GM18873 (cell line): ENCODE measurements at regions not wholly inside any gene's neighbourhood (a gene's known extent, or its start where the extent isn't known, plus 50 kb on each side); places are given as distances from the start of the nearest gene placed in this dataset.
"Not testable (repeated sequence)": the region's sequence is repeated elsewhere in the genome, so short reads cannot be mapped to it uniquely, and the experiment has no call there.

ENCODE experiments used
- ATAC-seq: cut with Tn5 transposase; IDR thresholded peaks from one replicate; pipeline ENCODE4 v1.9.1; 2021; ENCODE audit warnings: mild to moderate bottlenecking, moderate library complexity, moderate number of reproducible peaks; ENCODE audit not compliant: unreplicated experiment, low FRiP score

DNA sequence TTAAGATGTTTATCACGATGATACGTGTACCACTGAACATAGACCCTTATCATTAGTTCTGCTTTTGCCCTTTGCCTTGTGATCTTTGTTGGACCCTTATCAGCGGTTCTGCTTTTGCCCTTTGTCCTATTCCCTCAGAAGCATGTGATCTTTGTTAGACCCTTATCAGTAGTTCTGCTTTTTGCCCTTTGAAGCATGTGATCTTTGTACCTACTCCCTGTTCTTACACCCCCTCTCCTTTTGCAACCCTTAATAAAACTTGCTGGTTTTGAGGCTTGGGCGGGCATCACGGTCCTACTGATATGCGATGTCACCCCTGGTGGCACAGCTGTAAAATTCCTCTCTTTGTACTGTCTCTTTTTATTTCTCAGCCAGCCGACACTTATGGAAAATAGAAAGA is 117.0 kb downstream of the SDHAF3 start:
- ATAC-seq = not testable (repeated sequence)

DNA sequence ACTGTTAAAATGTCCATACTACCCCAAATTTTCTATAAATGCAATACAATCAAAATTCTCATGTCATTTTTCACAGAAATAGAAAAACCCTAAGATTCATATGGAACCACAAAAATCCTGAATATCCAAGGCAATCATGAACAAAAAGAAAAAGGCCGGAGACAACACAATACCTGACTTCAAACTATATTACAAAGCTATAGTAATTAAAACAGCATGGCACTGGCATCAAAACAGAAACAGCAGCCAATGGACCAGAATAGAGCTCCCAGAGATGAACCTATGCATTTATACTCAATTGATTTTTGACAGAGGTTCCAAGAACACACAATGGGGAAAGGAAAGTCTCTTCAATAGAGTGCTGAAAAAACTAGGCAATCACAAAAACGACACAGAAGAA is 128.8 kb downstream of the SDHAF3 start:
- no peak for ATAC-seq

DNA sequence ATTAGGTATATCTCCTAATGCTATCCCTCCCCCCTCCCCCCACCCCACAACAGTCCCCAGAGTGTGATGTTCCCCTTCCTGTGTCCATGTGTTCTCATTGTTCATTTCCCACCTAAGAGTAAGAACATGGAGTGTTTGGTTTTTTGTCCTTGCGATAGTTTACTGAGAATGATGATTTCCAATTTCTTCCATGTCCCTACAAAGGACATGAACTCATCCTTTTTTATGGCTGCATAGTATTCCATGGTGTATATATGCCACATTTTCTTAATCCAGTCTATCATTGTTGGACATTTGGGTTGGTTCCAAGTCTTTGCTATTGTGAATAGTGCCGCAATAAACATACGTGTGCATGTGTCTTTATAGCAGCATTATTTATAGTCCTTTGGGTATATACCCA is 140.7 kb downstream of the SDHAF3 start:
- ATAC-seq = not testable (repeated sequence)

DNA sequence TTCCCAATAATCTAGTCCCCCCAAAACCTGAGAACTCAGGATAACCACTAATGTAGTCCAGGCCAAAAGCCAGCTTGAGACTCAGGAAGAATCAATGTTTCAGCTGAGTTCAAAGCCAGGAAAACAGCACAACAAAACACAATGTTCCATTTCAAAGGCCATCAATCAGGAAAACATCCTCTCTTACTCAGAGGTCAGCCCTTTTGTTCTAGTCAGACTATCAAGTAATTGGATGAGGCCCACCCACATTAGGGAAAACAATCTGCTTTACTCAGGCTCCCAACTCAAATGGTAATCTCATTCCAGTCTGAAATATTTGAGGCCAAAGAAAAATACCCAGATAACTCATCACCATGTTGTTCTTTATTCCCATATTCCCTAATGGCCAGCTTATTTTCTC is 152.2 kb downstream of the SDHAF3 start:
- no peak for ATAC-seq

DNA sequence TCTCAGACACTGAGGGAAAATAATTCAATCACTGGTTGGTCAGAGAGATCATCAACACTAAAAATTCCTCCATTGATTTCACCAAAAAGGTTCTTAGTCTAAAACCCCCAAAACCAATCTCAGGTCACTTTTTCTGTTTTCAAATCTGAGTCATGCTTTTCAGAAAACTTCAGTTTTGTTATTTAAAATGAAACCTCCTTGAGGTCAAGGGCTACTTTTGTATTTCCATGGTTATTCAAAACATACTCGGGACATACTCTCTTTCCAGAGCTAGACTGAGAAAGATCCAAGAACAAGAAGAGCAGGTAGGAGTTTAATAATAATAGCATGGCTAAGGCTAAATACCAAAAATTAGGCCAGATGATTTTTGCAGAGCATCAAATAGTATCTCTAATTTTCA is 152.8 kb downstream of the SDHAF3 start:
- ATAC-seq = no peak

DNA sequence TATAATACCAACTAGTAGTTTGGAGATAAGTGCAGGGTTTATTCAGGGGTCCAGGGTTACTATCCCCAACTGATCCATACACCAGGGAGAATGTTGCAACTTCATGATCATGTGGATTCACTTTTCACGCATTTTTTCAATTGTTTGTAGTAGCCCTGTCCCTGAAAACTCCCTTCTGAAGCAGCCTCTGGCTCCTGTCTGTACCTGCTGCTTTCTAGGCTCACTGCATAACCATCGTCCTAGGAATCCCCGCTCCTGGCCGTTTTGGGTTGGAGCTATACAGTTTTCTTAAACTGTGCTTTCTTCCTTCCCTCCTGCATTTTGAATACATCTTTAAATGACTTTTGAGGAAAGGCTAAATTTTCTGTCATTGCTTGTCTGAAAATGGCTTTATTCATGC is 154.1 kb downstream of the SDHAF3 start:
- ATAC-seq = no peak

DNA sequence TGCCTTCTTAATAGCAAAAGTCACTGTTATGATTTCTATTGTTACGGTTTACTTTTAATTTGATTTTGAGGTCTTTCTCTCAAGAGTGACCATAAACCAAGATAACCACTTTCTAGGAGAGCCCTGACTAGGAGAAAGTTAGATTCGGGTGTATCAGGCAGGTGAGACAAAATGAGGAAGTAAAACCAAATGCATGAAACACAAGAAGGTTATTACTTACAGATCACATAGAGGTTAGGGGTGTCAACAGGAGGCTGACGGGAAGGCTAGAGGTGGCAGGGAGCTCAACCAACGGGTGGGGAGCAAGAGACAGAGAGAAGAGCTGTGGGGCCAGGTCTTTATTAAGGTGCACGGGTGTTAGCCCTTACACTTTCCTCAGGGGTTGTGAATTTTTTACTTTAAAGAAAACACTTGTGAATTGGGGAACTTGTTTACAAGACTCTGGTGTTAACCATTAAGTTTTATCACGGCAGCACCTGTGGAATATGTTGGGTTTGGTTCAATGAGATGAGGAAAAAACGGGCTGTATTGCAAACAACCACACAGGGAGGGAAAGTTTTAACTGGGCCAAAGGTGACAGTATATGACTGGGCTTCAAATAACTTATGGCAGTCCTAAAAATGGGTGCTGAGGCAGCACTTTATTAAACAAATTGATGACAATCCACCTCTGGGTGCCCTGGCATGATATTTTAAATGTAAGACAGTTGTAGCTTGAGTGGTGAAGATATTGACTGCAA is 154.9 kb downstream of the SDHAF3 start:
- no peak for ATAC-seq

DNA sequence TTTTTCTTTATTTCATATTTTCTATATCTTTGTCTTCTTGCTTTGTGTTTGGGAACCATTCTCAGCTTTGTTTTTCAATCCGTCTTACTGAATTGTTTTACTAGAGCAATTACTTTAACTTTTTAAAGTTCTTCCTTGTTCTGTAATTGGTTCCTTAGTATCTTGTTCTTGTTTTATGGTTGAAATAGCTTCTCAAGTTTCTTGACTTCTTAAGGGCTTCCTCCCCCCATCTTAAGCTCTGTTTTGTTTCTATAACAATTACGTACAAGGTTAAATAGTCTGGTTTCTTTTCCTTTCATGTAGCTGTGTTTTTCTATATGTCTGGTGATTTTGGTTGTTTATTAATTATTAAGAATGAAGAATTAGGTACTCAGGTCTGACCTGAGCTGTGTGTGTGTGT is 158.0 kb downstream of the SDHAF3 start:
- ATAC-seq = no peak

DNA sequence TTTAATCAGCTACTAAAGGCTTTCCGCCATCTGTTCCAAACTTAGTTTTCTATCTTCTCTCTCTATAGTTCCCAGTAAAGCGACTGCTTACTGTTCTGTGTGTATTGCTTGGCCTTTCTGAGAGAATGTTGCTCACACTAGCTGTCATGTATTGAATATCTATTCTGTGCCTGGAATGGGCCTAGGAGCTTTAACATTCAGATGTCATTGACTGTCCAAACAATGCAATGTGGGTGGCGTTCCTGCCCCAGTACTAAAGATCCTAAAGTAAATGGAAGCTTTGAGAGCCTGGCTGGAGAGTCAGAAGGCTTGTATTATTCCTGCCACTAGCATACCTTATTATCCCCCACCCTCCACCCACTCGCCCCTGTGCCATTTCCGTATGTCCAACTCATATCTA is 163.5 kb downstream of the SDHAF3 start:
- ATAC-seq = no peak

DNA sequence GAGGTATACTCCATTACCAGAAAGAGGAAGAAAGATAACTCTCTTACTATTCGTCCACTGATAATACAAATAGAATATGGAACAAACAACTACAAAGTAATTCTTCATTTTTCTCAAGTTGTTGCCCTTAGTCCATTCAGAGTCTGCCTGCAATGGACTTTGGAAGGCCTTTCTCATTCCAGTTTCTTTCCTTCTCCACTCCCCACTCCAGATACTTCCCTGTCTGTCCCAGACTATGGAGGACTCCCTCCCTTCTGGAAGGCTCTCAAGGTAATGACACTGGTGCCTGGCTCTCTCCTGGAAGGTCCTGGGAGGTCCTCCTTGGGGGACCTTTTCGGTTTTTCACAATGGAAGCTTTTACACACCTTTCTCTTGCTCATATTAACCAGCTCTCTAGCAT is 167.8 kb downstream of the SDHAF3 start:
- no peak for ATAC-seq

DNA sequence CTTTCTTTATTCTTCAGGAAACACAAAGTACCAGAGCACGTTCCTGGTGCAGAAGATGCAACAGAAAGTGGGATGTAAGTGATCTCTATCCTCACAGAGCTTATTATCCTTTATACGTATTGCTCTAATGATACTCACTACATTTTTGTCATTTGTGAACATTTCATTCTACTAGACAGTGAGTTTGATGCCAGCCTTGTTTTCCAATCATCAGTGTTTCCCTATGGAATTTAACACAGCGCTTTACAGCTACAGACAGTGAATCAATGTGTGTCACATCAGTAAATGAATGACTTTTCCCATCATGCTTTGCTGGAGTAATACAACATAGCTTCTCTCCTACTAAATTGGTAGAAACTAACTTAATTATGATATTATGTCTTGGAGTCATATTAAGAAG is 175.5 kb downstream of the SDHAF3 start:
- ATAC-seq = no peak

DNA sequence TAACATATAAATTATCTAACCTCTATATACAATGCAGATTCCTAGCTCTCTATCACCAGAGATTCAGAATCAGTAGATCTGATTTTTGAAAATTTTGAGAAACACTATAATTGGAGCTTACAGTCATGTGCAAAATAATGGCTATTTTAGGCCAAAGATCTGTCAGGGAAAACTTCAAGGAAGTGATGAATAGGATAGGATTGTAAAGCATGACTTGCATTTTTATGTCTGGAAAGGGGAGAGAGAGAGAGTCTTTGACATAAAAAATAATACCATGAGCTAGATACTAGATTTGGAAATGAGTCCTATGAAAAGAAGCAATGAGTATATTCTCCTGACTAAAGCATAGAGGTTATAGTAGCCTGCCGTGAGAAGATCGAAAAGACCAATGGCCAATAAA is 181.1 kb downstream of the SDHAF3 start:
- no peak for ATAC-seq

DNA sequence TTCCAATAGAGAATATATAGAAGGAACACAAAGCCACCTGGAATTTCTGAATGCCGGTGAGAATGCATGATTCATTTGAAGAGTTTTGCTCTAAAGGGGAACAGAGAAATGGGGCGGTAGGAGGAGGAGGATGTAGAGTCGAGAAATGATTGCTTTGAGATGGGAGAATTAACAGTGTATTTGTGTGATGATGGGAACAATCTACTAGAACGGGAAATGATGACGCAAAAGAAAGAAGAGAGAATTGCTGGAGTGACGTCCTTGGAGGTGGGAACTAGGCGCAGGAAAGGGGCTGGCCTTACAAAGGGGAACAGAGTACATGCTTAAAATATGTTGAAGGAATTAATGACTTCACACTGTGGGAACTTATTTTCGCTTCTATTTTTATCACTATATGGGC is 188.1 kb downstream of the SDHAF3 start:
- ATAC-seq = no peak

DNA sequence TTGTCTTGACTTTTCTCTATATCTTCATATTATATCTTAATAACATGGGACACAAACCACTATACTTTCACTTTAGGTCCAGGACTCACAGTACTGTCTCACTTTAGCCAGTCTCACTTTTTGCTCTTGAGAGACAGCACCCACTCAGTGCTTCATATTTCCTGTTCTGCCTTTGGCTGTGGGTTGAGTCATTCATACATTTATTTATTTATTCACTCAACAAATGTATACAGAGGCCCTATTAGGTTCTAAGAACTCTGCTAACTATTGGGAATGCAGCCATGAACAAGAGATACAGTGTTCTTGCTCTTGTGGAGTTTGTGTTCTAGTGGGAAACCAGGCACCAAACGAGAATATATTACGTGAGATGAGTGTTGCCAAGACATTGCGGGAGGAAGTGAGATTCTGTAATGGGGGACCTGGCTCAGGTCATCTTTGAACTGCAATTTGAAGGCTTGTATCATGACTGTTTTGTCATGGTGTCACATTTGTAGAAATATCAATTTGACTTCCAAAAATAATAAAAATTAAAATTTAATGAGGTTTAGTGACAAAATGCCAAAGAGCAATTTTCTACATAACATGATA is 190.1 kb downstream of the SDHAF3 start:
- no peak for ATAC-seq

DNA sequence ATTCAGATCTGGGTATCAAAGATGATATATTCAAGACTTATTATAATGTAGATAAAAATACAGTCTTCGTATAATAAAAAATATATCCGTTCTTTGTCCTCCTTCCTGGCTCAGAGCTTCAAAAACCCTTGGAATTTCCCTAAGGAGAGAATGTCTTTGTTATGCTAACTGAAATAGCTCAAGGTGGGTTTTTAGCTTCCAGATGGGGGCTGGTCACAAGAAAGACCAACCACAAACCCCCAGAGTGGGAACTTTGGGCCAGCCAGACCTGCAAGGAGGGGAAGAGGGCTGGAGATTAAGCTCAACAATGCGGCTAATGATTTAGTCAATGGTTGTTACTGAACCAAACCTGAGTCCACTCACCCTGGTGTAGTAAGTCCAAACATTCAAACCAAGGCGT is 196.4 kb downstream of the SDHAF3 start:
- no peak for ATAC-seq

DNA sequence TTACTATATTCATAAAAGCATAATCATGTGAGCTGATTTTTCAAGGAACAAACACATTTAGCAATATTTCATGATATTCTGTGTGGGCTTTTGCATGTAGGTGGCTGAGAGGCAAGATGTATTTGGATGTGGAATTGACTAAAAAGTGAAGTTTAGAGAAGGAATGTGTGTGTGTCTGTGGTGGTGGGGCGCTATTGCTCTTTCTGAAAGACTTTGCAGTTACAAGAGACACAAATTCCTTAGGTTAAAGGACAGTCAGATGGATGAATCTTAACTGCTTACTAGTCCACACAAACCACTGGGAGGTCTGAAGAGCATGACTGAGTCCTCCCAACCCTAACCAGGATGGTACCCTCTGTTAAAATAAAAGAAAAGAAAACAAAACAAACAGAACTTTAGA is 200.1 kb downstream of the SDHAF3 start:
- ATAC-seq = no peak

DNA sequence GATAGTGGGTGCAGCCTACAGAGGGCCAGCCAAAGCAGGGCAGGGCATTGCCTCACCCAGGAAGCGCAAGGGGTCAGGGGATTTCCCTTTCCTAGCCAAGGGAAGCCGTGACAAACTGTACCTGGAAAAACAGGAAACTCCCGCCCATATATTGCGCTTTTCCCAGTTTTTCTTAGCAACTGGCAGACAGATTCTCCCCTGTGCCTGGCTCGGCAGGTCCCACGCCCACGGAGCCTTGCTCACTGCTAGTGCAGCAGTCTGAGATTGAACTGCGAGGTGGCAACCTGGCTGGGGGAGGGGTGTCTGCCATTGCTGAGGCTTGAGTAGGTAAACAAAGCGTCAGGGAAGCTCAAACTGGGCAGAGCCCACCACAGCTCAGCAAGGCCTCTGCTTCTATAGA is 212.4 kb downstream of the SDHAF3 start:
- ATAC-seq = not testable (repeated sequence)

DNA sequence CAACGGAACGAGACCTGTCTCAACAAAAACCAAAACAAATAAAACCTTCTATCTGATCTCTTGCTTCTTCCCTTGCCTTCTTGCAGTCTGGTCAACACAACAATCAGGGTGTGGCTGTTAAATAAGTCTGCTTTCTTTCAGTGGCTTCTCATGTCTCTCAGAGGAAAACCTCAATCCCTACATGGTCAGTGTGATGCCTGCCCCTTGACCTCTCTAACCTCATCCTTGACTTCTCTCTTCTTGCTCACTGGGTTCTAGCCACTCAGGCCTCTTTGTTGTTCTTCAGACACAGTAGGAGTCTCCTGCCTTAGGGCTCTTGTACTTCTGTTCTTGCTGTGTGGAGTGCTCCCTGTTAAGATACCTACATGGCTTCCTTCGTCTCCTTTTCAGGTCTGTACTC is 220.4 kb downstream of the SDHAF3 start:
- ATAC-seq = no peak

DNA sequence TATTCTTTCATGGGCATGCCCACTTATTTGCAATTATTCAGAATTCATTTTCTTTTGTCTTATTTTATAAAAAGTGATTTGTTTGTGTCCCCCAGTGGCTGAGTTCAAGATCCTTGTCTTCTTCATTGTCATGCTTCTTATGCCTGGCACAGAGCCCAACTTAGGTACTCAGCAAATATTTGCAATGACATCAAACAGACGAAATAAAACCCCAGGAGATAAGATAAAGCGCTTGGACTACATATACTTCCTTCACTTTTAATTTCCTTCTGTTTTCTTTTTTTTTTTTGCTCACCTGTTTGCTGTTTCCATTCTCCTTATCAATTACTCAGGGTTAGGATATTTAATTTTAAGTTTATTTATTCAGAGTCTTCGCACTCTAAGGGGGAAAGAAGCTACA is 225.0 kb downstream of the SDHAF3 start:
- no peak for ATAC-seq

DNA sequence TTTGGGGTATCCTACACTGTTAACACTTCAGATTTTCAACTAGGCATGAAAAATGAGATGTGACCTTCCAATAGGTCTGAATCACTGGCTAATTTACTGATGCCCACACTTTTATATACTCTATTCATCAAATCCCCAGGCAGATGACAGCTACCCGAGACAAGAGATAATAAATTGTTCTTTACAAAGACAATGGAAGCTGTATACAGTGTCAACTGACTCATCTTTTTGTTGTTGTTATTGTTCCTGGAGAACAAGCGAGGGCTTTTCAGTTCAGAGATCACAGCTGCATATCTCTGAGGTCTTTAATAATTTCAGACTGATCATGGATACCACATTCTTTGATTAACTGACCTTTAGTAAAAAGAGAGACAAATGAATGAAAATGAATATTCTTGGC is 228.9 kb downstream of the SDHAF3 start:
- ATAC-seq = no peak

DNA sequence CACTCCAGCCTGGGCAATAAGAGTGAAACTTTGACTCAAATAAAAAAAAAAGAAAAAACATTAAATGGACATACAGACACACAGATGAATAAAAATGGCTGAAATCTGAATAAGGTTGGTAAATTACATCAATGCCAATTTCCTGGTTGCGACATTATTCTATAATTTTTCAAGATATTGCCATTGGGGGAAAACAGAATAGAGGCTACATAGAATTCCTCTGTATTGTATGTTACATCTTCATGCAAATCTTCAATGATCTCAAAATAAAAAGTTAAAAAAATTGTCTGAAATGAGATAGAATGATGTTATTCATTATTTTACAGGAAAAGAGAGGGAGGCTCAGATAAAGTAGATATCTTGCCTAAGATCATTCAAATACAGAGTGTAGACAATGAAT is 234.0 kb downstream of the SDHAF3 start:
- ATAC-seq = no peak

DNA sequence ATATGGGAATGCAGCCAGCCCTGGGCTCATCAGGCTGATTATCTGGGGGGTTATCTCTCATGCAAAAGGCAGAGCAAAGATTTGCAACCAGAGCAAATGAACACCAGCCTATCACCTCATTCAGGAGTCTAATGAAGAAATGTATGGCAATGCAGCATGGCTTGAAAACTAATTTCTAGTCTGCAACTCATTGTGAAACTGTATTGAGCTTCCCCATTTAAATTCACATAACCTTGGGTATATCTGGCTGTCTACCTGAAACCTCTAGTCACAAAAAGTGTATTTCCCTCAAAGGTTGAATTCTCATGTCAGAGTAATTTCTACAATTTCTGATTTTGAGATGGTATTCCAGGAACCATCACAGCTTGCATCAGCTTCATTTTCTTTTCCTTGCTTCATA is 240.0 kb downstream of the SDHAF3 start:
- ATAC-seq = no peak

DNA sequence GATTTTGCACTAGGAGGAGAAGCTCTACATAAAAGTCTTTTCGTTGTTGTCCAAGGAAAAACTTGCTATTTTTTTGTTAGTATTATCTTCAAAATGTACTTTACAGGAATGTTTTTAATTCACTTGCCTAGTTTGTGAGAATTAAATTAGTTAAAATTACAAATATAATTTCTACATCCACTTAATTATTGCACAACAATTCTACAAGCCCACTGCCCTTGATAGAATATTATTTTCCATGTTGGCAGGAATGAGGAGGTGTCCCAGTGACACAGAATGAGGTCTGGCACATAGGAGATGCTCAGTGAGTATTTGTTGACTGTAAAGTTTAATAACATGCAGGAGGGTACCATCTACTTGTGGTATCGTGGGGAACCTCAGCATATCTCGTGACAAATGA is 255.4 kb downstream of the SDHAF3 start:
- ATAC-seq = no peak
